ENCODE measurements at regions not wholly inside any gene's neighbourhood (a gene's known extent, or its start where the extent isn't known, plus 50 kb on each side); places are given as distances from the start of the nearest gene placed in this dataset.

DNA sequence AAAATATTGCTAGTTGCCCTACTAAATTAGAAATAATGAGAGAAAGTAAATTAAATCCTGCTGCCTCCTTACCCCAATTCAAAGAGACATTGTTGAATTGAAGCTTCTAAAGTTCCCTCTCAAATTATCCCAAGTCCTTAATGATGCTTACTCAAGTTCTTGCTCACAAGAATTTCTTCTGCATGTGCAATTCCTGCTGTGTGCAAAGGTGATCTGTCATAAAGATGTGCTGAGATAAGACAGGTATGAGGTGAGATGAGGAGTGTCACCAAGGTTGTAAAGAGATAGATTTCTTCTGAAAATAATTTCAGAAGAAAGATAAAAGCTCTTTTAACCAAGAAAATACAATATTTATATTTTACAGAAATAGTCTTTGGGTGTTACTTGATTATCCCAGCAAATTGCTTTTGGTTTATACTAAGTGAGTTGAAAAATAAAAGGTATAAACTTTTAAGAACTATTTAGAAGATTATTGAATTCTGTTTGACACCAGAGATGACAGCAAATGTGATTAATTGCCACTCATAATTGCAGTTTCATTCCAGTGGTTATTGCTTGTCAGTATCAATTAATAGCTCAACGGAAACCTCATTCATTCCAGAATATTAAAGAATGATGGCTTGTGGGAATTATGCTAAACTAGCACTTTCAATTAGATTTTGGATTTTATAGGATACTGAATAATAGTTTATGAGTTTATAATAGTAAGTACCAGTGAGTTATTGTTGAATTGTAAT lies 674.3 kb downstream of the STK39 start:
- TF ChIP-seq, protein P1, sequence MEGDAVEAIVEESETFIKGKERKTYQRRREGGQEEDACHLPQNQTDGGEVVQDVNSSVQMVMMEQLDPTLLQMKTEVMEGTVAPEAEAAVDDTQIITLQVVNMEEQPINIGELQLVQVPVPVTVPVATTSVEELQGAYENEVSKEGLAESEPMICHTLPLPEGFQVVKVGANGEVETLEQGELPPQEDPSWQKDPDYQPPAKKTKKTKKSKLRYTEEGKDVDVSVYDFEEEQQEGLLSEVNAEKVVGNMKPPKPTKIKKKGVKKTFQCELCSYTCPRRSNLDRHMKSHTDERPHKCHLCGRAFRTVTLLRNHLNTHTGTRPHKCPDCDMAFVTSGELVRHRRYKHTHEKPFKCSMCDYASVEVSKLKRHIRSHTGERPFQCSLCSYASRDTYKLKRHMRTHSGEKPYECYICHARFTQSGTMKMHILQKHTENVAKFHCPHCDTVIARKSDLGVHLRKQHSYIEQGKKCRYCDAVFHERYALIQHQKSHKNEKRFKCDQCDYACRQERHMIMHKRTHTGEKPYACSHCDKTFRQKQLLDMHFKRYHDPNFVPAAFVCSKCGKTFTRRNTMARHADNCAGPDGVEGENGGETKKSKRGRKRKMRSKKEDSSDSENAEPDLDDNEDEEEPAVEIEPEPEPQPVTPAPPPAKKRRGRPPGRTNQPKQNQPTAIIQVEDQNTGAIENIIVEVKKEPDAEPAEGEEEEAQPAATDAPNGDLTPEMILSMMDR (IDR thresholded peaks at IDR 0.05 in 4 of 5, conservative IDR thresholded peaks at IDR 0.05 in 1 of 5) = no peak
- TF ChIP-seq POLR2A (IDR thresholded peaks at IDR 0.05) = no peak

Data from gastrocnemius medialis (tissue), 4 donors.